Subcutaneous abdominal adipose tissue (tissue), 5 donors: ENCODE measurements at regions not wholly inside any gene's neighbourhood (a gene's known extent, or its start where the extent isn't known, plus 50 kb on each side); places are given as distances from the start of the nearest gene placed in this dataset.
"Not testable (repeated sequence)": the region's sequence is repeated elsewhere in the genome, so short reads cannot be mapped to it uniquely, and the experiment has no call there.

Source experiments
- H3K27ac ChIP-seq: one replicate; pipeline ENCODE4 v1.7.0; 2013; ENCODE audit warnings: low read depth, mild to moderate bottlenecking, inconsistent platforms, low read length, moderate library complexity
- H3K27me3 ChIP-seq, 5 donors: one replicate each; pipeline ENCODE4 v1.7.0; 2013; ENCODE audit warnings: low read length in 5 of 5, inconsistent platforms in 1 of 5; ENCODE audit not compliant: control insufficient read depth in 5 of 5, insufficient read depth in 4 of 5
- H3K36me3 ChIP-seq, 5 donors: one replicate each; pipeline ENCODE4 v1.7.0; 2013; ENCODE audit warnings: low read length in 5 of 5; ENCODE audit not compliant: control insufficient read depth in 5 of 5, insufficient read depth in 5 of 5
- H3K4me1 ChIP-seq, 5 donors: one replicate each; pipeline ENCODE4 v1.7.0; 2013; ENCODE audit warnings: low read length in 5 of 5, mild to moderate bottlenecking in 3 of 5, moderate library complexity in 1 of 5; ENCODE audit not compliant: control insufficient read depth in 5 of 5, insufficient read depth in 5 of 5
- H3K4me3 ChIP-seq, 5 donors: one replicate each; pipeline ENCODE4 v1.7.0; 2013; ENCODE audit warnings: low read length in 5 of 5, low read depth in 1 of 5
- H3K9ac ChIP-seq, 5 donors: one replicate each; pipeline ENCODE4 v1.7.0; 2013; ENCODE audit warnings: low read length in 5 of 5, mild to moderate bottlenecking in 4 of 5, moderate library complexity in 3 of 5
- H3K9me3 ChIP-seq, 5 donors: one replicate each; pipeline ENCODE4 v1.7.0; 2013; ENCODE audit warnings: low read length in 5 of 5; ENCODE audit not compliant: control insufficient read depth in 5 of 5
- donor health status: healthy.
- donor health status: healthy.
- donor health status: healthy.
- donor health status: healthy.
- donor health status: healthy.

- H3K4me1 ChIP-seq, H3K9me3 ChIP-seq, H3K4me3 ChIP-seq, H3K36me3 ChIP-seq, H3K27ac ChIP-seq, H3K27me3 ChIP-seq, H3K9ac ChIP-seq: not testable (repeated sequence)
These were observed 207.2 kb upstream of the ELL2 start for GRCh38 chr5:96168833-96169232.

- no peaks in the 10 kb centered on the region for H3K36me3 ChIP-seq
- H3K9me3 ChIP-seq: peaks cover 0 to 3% (median 0%) of the 10 kb centered on the region in 5 donors
- H3K27me3 ChIP-seq: no peaks in the 10 kb centered on the region
- no peaks in the 10 kb centered on the region for H3K4me1 ChIP-seq
- no peak overlapping the region for H3K27ac ChIP-seq
- H3K9ac ChIP-seq: no peak overlapping the region
- no peak overlapping the region for H3K4me3 ChIP-seq
These were observed 197.4 kb upstream of the ELL2 start for GRCh38 chr5:96159043-96159442.

GRCh38 chr5:96157841-96158291 is 196.2 kb upstream of the ELL2 start:
- Histone ChIP-seq H3K9ac (no peak overlapping the region), H3K9me3 (peaks cover 0 to 3% (median 0%) of the 10 kb centered on the region in 5 donors), H3K27me3 (no peaks in the 10 kb centered on the region), H3K27ac (no peak overlapping the region), H3K4me1 (no peaks in the 10 kb centered on the region), H3K4me3 (no peak overlapping the region), H3K36me3 (no peaks in the 10 kb centered on the region)

GRCh38 chr5:96157077-96157780 is 195.6 kb upstream of the ELL2 start:
- H3K27me3 ChIP-seq: no peaks in the 10 kb centered on the region
- H3K27ac ChIP-seq: no peak overlapping the region
- no peak overlapping the region for H3K4me3 ChIP-seq
- no peaks in the 10 kb centered on the region for H3K4me1 ChIP-seq
- peaks cover 0 to 3% (median 0%) of the 10 kb centered on the region in 5 donors for H3K9me3 ChIP-seq
- no peaks in the 10 kb centered on the region for H3K36me3 ChIP-seq
- H3K9ac ChIP-seq: no peak overlapping the region

GRCh38 chr5:96155147-96155546 is 193.5 kb upstream of the ELL2 start:
- no peaks in the 10 kb centered on the region for H3K4me1 ChIP-seq
- H3K9ac ChIP-seq: no peak overlapping the region
- H3K27me3 ChIP-seq: no peaks in the 10 kb centered on the region
- no peaks in the 10 kb centered on the region for H3K36me3 ChIP-seq
- H3K27ac ChIP-seq: no peak overlapping the region
- H3K4me3 ChIP-seq: no peak overlapping the region
- H3K9me3 ChIP-seq: peaks cover 0 to under 1% (median 0%) of the 10 kb centered on the region in 5 donors

- Histone ChIP-seq H3K36me3 (no peaks in the 10 kb centered on the region), H3K9ac (no peak overlapping the region), H3K27ac (no peak overlapping the region), H3K9me3 (no peaks in the 10 kb centered on the region), H3K4me1 (no peaks in the 10 kb centered on the region), H3K4me3 (no peak overlapping the region), H3K27me3 (no peaks in the 10 kb centered on the region)
These were observed 190.2 kb upstream of the ELL2 start for GRCh38 chr5:96151891-96152290.

- Histone ChIP-seq H3K4me1 (no peaks in the 10 kb centered on the region), H3K27ac (no peak overlapping the region), H3K9me3 (no peaks in the 10 kb centered on the region), H3K36me3 (no peaks in the 10 kb centered on the region), H3K27me3 (no peaks in the 10 kb centered on the region), H3K4me3 (no peak overlapping the region), H3K9ac (no peak overlapping the region)
These were observed 188.4 kb upstream of the ELL2 start for GRCh38 chr5:96150007-96150406.

GRCh38 chr5:96149546-96149945 is 187.9 kb upstream of the ELL2 start:
- H3K4me1 ChIP-seq: no peaks in the 10 kb centered on the region
- no peaks in the 10 kb centered on the region for H3K36me3 ChIP-seq
- H3K27ac ChIP-seq: no peak overlapping the region
- H3K27me3 ChIP-seq: no peaks in the 10 kb centered on the region
- H3K4me3 ChIP-seq: no peak overlapping the region
- no peaks in the 10 kb centered on the region for H3K9me3 ChIP-seq
- no peak overlapping the region for H3K9ac ChIP-seq

- Histone ChIP-seq H3K9me3 (no peaks in the 10 kb centered on the region), H3K4me1 (no peaks in the 10 kb centered on the region), H3K27me3 (no peaks in the 10 kb centered on the region), H3K9ac (no peak overlapping the region), H3K27ac (no peak overlapping the region), H3K4me3 (no peak overlapping the region), H3K36me3 (no peaks in the 10 kb centered on the region)
These were observed 187.4 kb upstream of the ELL2 start for GRCh38 chr5:96149021-96149420.

- Histone ChIP-seq H3K4me3 (no peak overlapping the region), H3K4me1 (no peaks in the 10 kb centered on the region), H3K36me3 (no peaks in the 10 kb centered on the region), H3K9ac (no peak overlapping the region), H3K9me3 (no peaks in the 10 kb centered on the region), H3K27ac (no peak overlapping the region), H3K27me3 (no peaks in the 10 kb centered on the region)
These were observed 186.7 kb upstream of the ELL2 start for GRCh38 chr5:96148376-96148775.
